Endothelial cell of umbilical vein (primary cell): ENCODE measurements at regions not wholly inside any gene's neighbourhood (a gene's known extent, or its start where the extent isn't known, plus 50 kb on each side); places are given as distances from the start of the nearest gene placed in this dataset.

Experiments used
- EZH2 ChIP-seq: IDR thresholded peaks from 2 replicates; pipeline ENCODE4 v1.6.1; 2012; ENCODE audit warnings: borderline replicate concordance, low read depth, mild to moderate bottlenecking, moderate library complexity, low read length, inconsistent platforms; ENCODE audit not compliant: severe bottlenecking
- FOS ChIP-seq: IDR thresholded peaks from 2 replicates; pipeline ENCODE4 v1.6.1; 2011; ENCODE audit warnings: mild to moderate bottlenecking, low read length, moderate library complexity, borderline replicate concordance; ENCODE audit not compliant: insufficient read depth
- GATA2 ChIP-seq: IDR thresholded peaks from 2 replicates; pipeline ENCODE4 v1.7.0; 2011; ENCODE audit warnings: low read depth, mild to moderate bottlenecking, moderate library complexity, mixed read lengths, low read length; ENCODE audit not compliant: insufficient read length, insufficient read depth
- POLR2A ChIP-seq: IDR thresholded peaks from 2 replicates; pipeline ENCODE4 v1.6.1; 2012; ENCODE audit warnings: low read depth, mild to moderate bottlenecking, control low read depth, low read length
- POLR2AphosphoS5 ChIP-seq: IDR thresholded peaks from 2 replicates; pipeline ENCODE4 v1.6.1; 2012; ENCODE audit warnings: low read depth, mild to moderate bottlenecking, control low read depth, low read length, moderate library complexity; ENCODE audit not compliant: insufficient read depth
- TF ChIP-seq, protein P1 (sequence below), 2 donors: IDR thresholded peaks; 1 replicate in 1 of 2; 2 replicates in 1 of 2; pipeline ENCODE4 v1.5.1; 2011; ENCODE audit warnings: low read length in 2 of 2, mild to moderate bottlenecking in 2 of 2, moderate library complexity in 2 of 2, control low read depth in 1 of 2, inconsistent platforms in 1 of 2, low read depth in 1 of 2; ENCODE audit not compliant: insufficient read depth in 1 of 2; ENCODE audit errors: extremely low read depth in 1 of 2
- TF ChIP-seq, protein P2 (sequence below): IDR thresholded peaks from 2 replicates; pipeline ENCODE4 v1.6.1; 2011; ENCODE audit not compliant: insufficient read depth, insufficient read length

DNA sequence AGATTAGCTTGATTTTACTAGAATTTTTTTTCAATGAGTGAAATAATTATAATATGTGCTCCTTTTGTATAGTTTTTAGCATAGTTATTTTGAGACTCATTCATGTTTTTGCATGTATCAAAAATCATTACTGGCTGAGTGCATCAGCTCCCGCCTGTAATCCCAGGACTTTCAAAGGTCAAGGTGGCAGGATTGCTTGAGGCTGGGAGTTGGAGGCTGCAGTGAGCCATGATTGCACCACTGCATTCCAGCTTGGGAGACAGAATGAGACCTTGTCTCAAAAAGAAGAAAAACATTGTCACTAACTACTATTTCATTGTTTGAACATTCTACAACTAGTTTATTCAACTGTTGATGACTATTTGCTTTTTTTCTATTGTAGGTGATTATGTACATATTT lies 802.7 kb downstream of the SLC16A7 start:
- TF ChIP-seq, protein P1, sequence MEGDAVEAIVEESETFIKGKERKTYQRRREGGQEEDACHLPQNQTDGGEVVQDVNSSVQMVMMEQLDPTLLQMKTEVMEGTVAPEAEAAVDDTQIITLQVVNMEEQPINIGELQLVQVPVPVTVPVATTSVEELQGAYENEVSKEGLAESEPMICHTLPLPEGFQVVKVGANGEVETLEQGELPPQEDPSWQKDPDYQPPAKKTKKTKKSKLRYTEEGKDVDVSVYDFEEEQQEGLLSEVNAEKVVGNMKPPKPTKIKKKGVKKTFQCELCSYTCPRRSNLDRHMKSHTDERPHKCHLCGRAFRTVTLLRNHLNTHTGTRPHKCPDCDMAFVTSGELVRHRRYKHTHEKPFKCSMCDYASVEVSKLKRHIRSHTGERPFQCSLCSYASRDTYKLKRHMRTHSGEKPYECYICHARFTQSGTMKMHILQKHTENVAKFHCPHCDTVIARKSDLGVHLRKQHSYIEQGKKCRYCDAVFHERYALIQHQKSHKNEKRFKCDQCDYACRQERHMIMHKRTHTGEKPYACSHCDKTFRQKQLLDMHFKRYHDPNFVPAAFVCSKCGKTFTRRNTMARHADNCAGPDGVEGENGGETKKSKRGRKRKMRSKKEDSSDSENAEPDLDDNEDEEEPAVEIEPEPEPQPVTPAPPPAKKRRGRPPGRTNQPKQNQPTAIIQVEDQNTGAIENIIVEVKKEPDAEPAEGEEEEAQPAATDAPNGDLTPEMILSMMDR (IDR thresholded peaks at IDR 0.05; ENCODE audit: extremely low read depth in 1 of 2, insufficient read depth in 1 of 2, low read depth in 1 of 2, low read length in 2 of 2) = no peak
- TF ChIP-seq GATA2 = no peak
- TF ChIP-seq FOS = no peak
- TF ChIP-seq EZH2 = no peak
- TF ChIP-seq POLR2A = no peak
- TF ChIP-seq, protein P2, sequence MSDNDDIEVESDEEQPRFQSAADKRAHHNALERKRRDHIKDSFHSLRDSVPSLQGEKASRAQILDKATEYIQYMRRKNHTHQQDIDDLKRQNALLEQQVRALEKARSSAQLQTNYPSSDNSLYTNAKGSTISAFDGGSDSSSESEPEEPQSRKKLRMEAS = no peak
- TF ChIP-seq POLR2AphosphoS5 = no peak
